ENCODE measurements at regions not wholly inside any gene's neighbourhood (a gene's known extent, or its start where the extent isn't known, plus 50 kb on each side); places are given as distances from the start of the nearest gene placed in this dataset.

GRCh38 chr6:148649454-148649963, 97.3 kb upstream of the UST start:
- H3K4me1 ChIP-seq (ENCODE audit: insufficient read depth, low read length) = no peaks in the 10 kb centered on the region
- no peaks in the 10 kb centered on the region for H4K20me1 ChIP-seq (ENCODE audit: insufficient read depth, low read length)
- H2AFZ ChIP-seq (ENCODE audit: low read depth, low read length) = no peak overlapping the region
- H3K27ac ChIP-seq (ENCODE audit: low read length) = no peak overlapping the region
- ATAC-seq (ENCODE audit: insufficient read depth, low read depth) (no peak), DNase-seq (no peak)
- H3K36me3 ChIP-seq (ENCODE audit: insufficient read depth, low read length) = no peaks in the 10 kb centered on the region
- H3K4me2 ChIP-seq (ENCODE audit: insufficient read depth, low read length) = no peak overlapping the region
- no peak overlapping the region for H3K4me3 ChIP-seq (ENCODE audit: low read depth in 1 of 2, low read length in 2 of 2)
- TF ChIP-seq CTCF (IDR thresholded peaks at IDR 0.05; ENCODE audit: borderline replicate concordance, extremely low read depth, low read length, poor library complexity, severe bottlenecking) (no peak), EZH2 (IDR thresholded peaks at IDR 0.05; ENCODE audit: borderline replicate concordance, low read depth, low read length, severe bottlenecking) (no peak)
- no peak overlapping the region for H3K9ac ChIP-seq (ENCODE audit: low read depth, low read length)
- peaks cover 33% of the 10 kb centered on the region for H3K9me3 ChIP-seq (ENCODE audit: insufficient read depth, low read length, severe bottlenecking)
- H3K79me2 ChIP-seq (ENCODE audit: insufficient read depth, low read length) = no peaks in the 10 kb centered on the region
- no peaks in the 10 kb centered on the region for H3K27me3 ChIP-seq (ENCODE audit: insufficient read depth, low read length, poor library complexity)

- Histone ChIP-seq H3K9me3 (ENCODE audit: insufficient read depth, low read length, severe bottlenecking) (peaks cover 33% of the 10 kb centered on the region), H3K27me3 (ENCODE audit: insufficient read depth, low read length, poor library complexity) (no peaks in the 10 kb centered on the region), H3K4me2 (ENCODE audit: insufficient read depth, low read length) (no peak overlapping the region), H4K20me1 (ENCODE audit: insufficient read depth, low read length) (no peaks in the 10 kb centered on the region), H3K4me1 (ENCODE audit: insufficient read depth, low read length) (no peaks in the 10 kb centered on the region), H3K4me3 (ENCODE audit: low read depth in 1 of 2, low read length in 2 of 2) (no peak overlapping the region), H3K79me2 (ENCODE audit: insufficient read depth, low read length) (no peaks in the 10 kb centered on the region), H3K9ac (ENCODE audit: low read depth, low read length) (no peak overlapping the region), H2AFZ (ENCODE audit: low read depth, low read length) (no peak overlapping the region), H3K36me3 (ENCODE audit: insufficient read depth, low read length) (no peaks in the 10 kb centered on the region), H3K27ac (ENCODE audit: low read length) (no peak overlapping the region)
- DNase-seq (no peak), ATAC-seq (ENCODE audit: insufficient read depth, low read depth) (no peak)
- TF ChIP-seq CTCF (IDR thresholded peaks at IDR 0.05; ENCODE audit: borderline replicate concordance, extremely low read depth, low read length, poor library complexity, severe bottlenecking) (no peak), EZH2 (IDR thresholded peaks at IDR 0.05; ENCODE audit: borderline replicate concordance, low read depth, low read length, severe bottlenecking) (no peak)
Measured at GRCh38 chr6:148650941-148651505, 95.8 kb upstream of the UST start.

DNA sequence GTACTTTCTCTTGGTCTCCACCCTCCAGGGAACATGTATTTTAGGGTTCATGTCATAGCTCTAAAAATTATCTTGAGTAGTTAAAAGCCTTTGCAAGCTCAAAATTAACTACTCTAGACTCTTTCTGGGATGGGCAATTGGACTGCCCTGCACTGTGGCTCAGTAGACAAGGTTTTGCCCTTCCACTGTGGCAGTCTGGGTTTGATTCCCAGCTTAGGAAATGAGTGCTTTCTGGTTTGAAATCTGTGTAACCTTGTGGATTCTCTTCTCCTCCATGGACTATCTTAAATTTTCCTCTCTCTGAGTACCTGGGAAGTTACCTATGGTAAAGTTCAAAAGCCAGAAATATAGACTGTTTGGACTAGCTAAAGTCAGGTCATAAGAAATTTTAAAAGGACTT, 94.6 kb upstream of the UST start:
- no peak for TF ChIP-seq CTCF (IDR thresholded peaks at IDR 0.05; ENCODE audit: borderline replicate concordance, extremely low read depth, low read length, poor library complexity, severe bottlenecking)
- no peak for TF ChIP-seq EZH2 (IDR thresholded peaks at IDR 0.05; ENCODE audit: borderline replicate concordance, low read depth, low read length, severe bottlenecking)
- no peak overlapping the region for H2AFZ ChIP-seq (ENCODE audit: low read depth, low read length)
- no peak overlapping the region for H3K9ac ChIP-seq (ENCODE audit: low read depth, low read length)
- H3K79me2 ChIP-seq (ENCODE audit: insufficient read depth, low read length) = no peaks in the 10 kb centered on the region
- ATAC-seq (ENCODE audit: insufficient read depth, low read depth) (no peak), DNase-seq (no peak)
- no peaks in the 10 kb centered on the region for H3K4me1 ChIP-seq (ENCODE audit: insufficient read depth, low read length)
- H3K4me3 ChIP-seq (ENCODE audit: low read depth in 1 of 2, low read length in 2 of 2) = no peak overlapping the region
- no peaks in the 10 kb centered on the region for H3K36me3 ChIP-seq (ENCODE audit: insufficient read depth, low read length)
- peaks cover 36% of the 10 kb centered on the region for H3K9me3 ChIP-seq (ENCODE audit: insufficient read depth, low read length, severe bottlenecking)
- no peaks in the 10 kb centered on the region for H4K20me1 ChIP-seq (ENCODE audit: insufficient read depth, low read length)
- H3K27ac ChIP-seq (ENCODE audit: low read length) = no peak overlapping the region
- no peak overlapping the region for H3K4me2 ChIP-seq (ENCODE audit: insufficient read depth, low read length)
- no peaks in the 10 kb centered on the region for H3K27me3 ChIP-seq (ENCODE audit: insufficient read depth, low read length, poor library complexity)
